K562 (cell line): ENCODE measurements at regions not wholly inside any gene's neighbourhood (a gene's known extent, or its start where the extent isn't known, plus 50 kb on each side); places are given as distances from the start of the nearest gene placed in this dataset.

Experiments used
- ATAC-seq: fragments of 200-7000 bp; cut with Tn5 transposase; 3 replicates; pipeline ENCODE4 v1.9.1; 2020; ENCODE audit warnings: moderate library complexity
- BruUV-seq: library from RNA; stranded (reverse); fragments of 400-500 nt; replicated peaks from 2 replicates; lab custom pipeline; 2021; lab: Mats Ljungman, UMichigan
- CTCF ChIA-PET: fragments of 300-600 bp; formaldehyde crosslinking; extraction: SDS; loops from one replicate; lab custom pipeline; 2021; ENCODE audit warnings: low intra/inter-chr PET ratio; lab: Yijun Ruan, JAX
- POLR2A ChIA-PET: fragments of 300-600, 350-650 bp; sonication (Branson Sonifier 250); formaldehyde crosslinking; extraction: SDS; loops from one replicate; lab custom pipeline; 2021; ENCODE audit warnings: antibody characterized with exemption, inconsistent platforms; lab: Yijun Ruan, JAX
- DNase-seq, 4 experiments: peaks; one replicate each; pipeline versions ENCODE4 v3.0.0 to v3.0.0-alpha.2; 2011 to 2018; ENCODE audit warnings: low spot score in 3 of 4, mixed read lengths in 3 of 4; ENCODE audit errors: extremely low read depth in 1 of 4
- FAIRE-seq: peaks from 2 replicates; lab custom pipeline; 2011; peaks lifted over from hg19 to GRCh38; lab: Jason Lieb, UNC
- H2AFZ ChIP-seq: 2 replicates; pipeline ENCODE4 v1.6.0; 2011; ENCODE audit warnings: low read depth, low read length, control low read depth, inconsistent platforms
- H3K27ac ChIP-seq: fragments of 200-600 bp; 3 replicates; pipeline ENCODE4 v1.8.0; 2011; ENCODE audit warnings: low read depth, mild to moderate bottlenecking, control low read depth, inconsistent platforms, low read length, moderate library complexity, mixed read lengths; ENCODE audit errors: extremely low read depth
- H3K27me3 ChIP-seq, 2 experiments: fragments of 300-600 bp in 1 of 2; 2 replicates in 1 of 2; 3 replicates in 1 of 2; pipeline versions ENCODE4 v1.6.0 to v1.8.0; 2011; ENCODE audit warnings: inconsistent platforms in 2 of 2, low read length in 2 of 2, mild to moderate bottlenecking in 1 of 2, mixed read lengths in 1 of 2, moderate library complexity in 1 of 2; ENCODE audit not compliant: control insufficient read depth in 2 of 2, insufficient read depth in 2 of 2
- H3K36me3 ChIP-seq: fragments of 300-600 bp; 3 replicates; pipeline ENCODE4 v1.8.0; 2011; ENCODE audit warnings: mild to moderate bottlenecking, low read length, inconsistent platforms; ENCODE audit not compliant: control insufficient read depth, insufficient read depth
- H3K4me1 ChIP-seq, 2 experiments: fragments of 200-600 bp in 1 of 2; replicated peaks in 1 of 2; 2 replicates in 1 of 2; 3 replicates in 1 of 2; pipeline versions ENCODE4 v1.5.1 to v1.8.0; 2011; ENCODE audit warnings: inconsistent platforms in 2 of 2, low read length in 2 of 2, mild to moderate bottlenecking in 1 of 2, mixed read lengths in 1 of 2, moderate library complexity in 1 of 2; ENCODE audit not compliant: control insufficient read depth in 2 of 2, insufficient read depth in 2 of 2
- H3K4me2 ChIP-seq: 2 replicates; pipeline ENCODE4 v1.6.1; 2011; ENCODE audit warnings: low read length, control low read depth, inconsistent platforms, mixed read lengths; ENCODE audit not compliant: insufficient read depth
- H3K4me3 ChIP-seq: fragments of 200-600 bp; sonication (generic), shearing (Covaris generic); 2 replicates; pipeline ENCODE4 v1.5.1; 2016; ENCODE audit warnings: control low read depth, inconsistent platforms
- H3K79me2 ChIP-seq: fragments of 200-600 bp; 3 replicates; pipeline ENCODE4 v1.8.0; 2011; ENCODE audit warnings: low read length, inconsistent platforms; ENCODE audit not compliant: control insufficient read depth, insufficient read depth
- H3K9ac ChIP-seq, 2 experiments: 2 replicates each; pipeline versions ENCODE4 v1.6.0 to v1.6.1; 2011; ENCODE audit warnings: low read depth in 2 of 2, low read length in 2 of 2, control low read depth in 1 of 2, inconsistent platforms in 1 of 2, mild to moderate bottlenecking in 1 of 2, mixed read lengths in 1 of 2; ENCODE audit not compliant: insufficient read depth in 1 of 2
- H3K9me1 ChIP-seq: one replicate; pipeline ENCODE4 v1.6.0; 2011; ENCODE audit warnings: inconsistent platforms, mild to moderate bottlenecking, low read length, moderate library complexity; ENCODE audit not compliant: control insufficient read depth, insufficient read depth
- H3K9me3 ChIP-seq: replicated peaks from 2 replicates; pipeline ENCODE4 v1.5.1; 2011; ENCODE audit warnings: low read depth, low read length, inconsistent platforms; ENCODE audit not compliant: control insufficient read depth, insufficient read depth
- H4K20me1 ChIP-seq: replicated peaks from 2 replicates; pipeline ENCODE4 v1.6.1; 2011; ENCODE audit warnings: low read length, inconsistent platforms, mixed read lengths; ENCODE audit not compliant: control insufficient read depth, insufficient read depth
- CHD4 ChIP-seq: fragments of 200-600 bp; sonication (generic); IDR thresholded peaks from 3 replicates; pipeline ENCODE4 v1.6.1; 2012; ENCODE audit warnings: low read depth, mild to moderate bottlenecking, mixed read lengths, low read length, inconsistent platforms; ENCODE audit not compliant: insufficient read depth, insufficient replicate concordance, poor library complexity, severe bottlenecking
- CTBP1 ChIP-seq: fragments of 450-650 bp; IDR thresholded peaks from 2 replicates; pipeline ENCODE4 v1.6.1; 2016; ENCODE audit warnings: borderline replicate concordance
- DDX20 ChIP-seq: fragments of 450-650 bp; IDR thresholded peaks from 2 replicates; pipeline ENCODE4 v1.6.1; 2016; ENCODE audit warnings: missing genetic modification characterization, low read depth, mild to moderate bottlenecking, missing compliant biosample characterization, moderate library complexity
- FIP1L1 ChIP-seq: fragments of 200-400 bp; formaldehyde crosslinking; IDR thresholded peaks from 2 replicates; pipeline ENCODE4 v1.6.1; 2018; ENCODE audit warnings: mild to moderate bottlenecking, low read depth, low read length; ENCODE audit not compliant: poor library complexity, severe bottlenecking
- RBBP5 ChIP-seq: fragments of 200-600 bp; sonication (generic); IDR thresholded peaks from 2 replicates; pipeline ENCODE4 v1.6.1; 2012; ENCODE audit warnings: borderline replicate concordance, mild to moderate bottlenecking, low read length, control low read depth, inconsistent platforms; ENCODE audit not compliant: insufficient read depth, poor library complexity, severe bottlenecking
- TARDBP ChIP-seq: fragments of 450-650 bp; IDR thresholded peaks from 2 replicates; pipeline ENCODE4 v1.6.1; 2016
- ZNF224 ChIP-seq: sonication (generic); formaldehyde crosslinking; IDR thresholded peaks from 2 replicates; pipeline ENCODE4 v1.8.0; 2022; ENCODE audit warnings: mild to moderate bottlenecking, missing genetic modification reagents
- ZSCAN29 ChIP-seq: fragments of 450-650 bp; IDR thresholded peaks from 2 replicates; pipeline ENCODE4 v1.6.1; 2017
- WGBS: fragments of 100-300 bp; shearing (Covaris generic); methylation state at CpG from one replicate; pipeline ENCODE4 v1.1.6; 2016; ENCODE audit warnings: low coverage, mixed read lengths; ENCODE audit not compliant: insufficient coverage; ENCODE audit errors: missing lambda C conversion rate; 5-methylcytosine and 5-hydroxymethylcytosine counted together
- in situ Hi-C: fragments of 300-500 bp; cut with MboI; formaldehyde crosslinking; loops from 4 replicates; pipeline ENCODE4 v1.15.0; 2018; ENCODE audit warnings: inconsistent platforms, mixed read lengths
- intact Hi-C: fragments of 100-400 bp; cut with micrococcal nuclease; formaldehyde crosslinking; loops from 2 replicates; pipeline ENCODE4 v1.14.2; 2022
- TF ChIP-seq, protein P1 (sequence below): fragments of 250-450 bp; sonication (Bioruptor Pico); IDR thresholded peaks from 2 replicates; pipeline ENCODE4 v1.5.0; 2020; ENCODE audit warnings: mild to moderate bottlenecking

DNA sequence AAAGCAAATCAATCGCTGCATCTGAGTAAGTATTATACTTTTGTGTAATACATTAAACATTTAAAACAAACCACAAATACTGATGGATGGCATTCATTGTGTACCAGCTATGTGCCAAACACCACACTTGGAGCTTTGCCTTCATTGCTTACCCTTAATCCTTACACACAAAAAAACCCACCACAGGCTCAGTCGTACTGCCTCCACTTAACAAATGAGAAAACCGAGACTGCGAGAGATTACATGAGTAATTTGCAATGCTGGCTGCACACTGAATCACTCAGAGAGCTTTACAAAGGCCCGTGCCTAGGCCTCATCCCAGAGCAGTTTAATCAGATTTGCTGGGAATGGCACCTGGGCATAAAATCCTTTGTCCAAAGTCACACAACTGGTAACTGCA, 130.5 kb downstream of the EDN1 start:
- Histone ChIP-seq H2AFZ (no peak overlapping the region), H3K4me1 (no peaks in the 10 kb centered on the region), H3K36me3 (no peaks in the 10 kb centered on the region), H3K79me2 (no peaks in the 10 kb centered on the region)
- intact Hi-C loops = no loop called here
- CTCF ChIA-PET = no interaction called here
- TF ChIP-seq ZSCAN29 = no peak
- no peak for TF ChIP-seq FIP1L1
- TF ChIP-seq, protein P1, sequence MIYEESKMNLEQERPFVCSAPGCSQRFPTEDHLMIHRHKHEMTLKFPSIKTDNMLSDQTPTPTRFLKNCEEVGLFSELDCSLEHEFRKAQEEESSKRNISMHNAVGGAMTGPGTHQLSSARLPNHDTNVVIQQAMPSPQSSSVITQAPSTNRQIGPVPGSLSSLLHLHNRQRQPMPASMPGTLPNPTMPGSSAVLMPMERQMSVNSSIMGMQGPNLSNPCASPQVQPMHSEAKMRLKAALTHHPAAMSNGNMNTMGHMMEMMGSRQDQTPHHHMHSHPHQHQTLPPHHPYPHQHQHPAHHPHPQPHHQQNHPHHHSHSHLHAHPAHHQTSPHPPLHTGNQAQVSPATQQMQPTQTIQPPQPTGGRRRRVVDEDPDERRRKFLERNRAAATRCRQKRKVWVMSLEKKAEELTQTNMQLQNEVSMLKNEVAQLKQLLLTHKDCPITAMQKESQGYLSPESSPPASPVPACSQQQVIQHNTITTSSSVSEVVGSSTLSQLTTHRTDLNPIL (CRISPR knock-in tag) = no peak
- no peak for TF ChIP-seq DDX20
- TF ChIP-seq RBBP5 = no peak
- no peak for TF ChIP-seq TARDBP
- no peak for TF ChIP-seq CTBP1
- no peak for TF ChIP-seq CHD4
- TF ChIP-seq ZNF224 (CRISPR knock-in tag) = no peak
- TF ChIP-seq, all 486 proteins: peak for 0
- Histone ChIP-seq H3K9me1 (no peaks in the 10 kb centered on the region), H3K27me3 (no peaks in the 10 kb centered on the region), H3K27ac (no peak overlapping the region), H3K4me3 (no peak overlapping the region), H3K4me2 (no peak overlapping the region), H3K9me3 (no peaks in the 10 kb centered on the region), H4K20me1 (no peaks in the 10 kb centered on the region), H3K9ac (no peak overlapping the region)
- no TSS peak for BruUV-seq
- in situ Hi-C loops = no loop called here
- ATAC-seq = no peak
- POLR2A ChIA-PET = no interaction called here
- 2% methylated on average over 5 of the region's 5 CpGs for WGBS
- DNase-seq = no peak
- no peak for FAIRE-seq
